H1 (cell line): ENCODE measurements at regions not wholly inside any gene's neighbourhood (a gene's known extent, or its start where the extent isn't known, plus 50 kb on each side); places are given as distances from the start of the nearest gene placed in this dataset.

Experiments used
- CTCF ChIA-PET: fragments of 300-600 bp; sonication (Branson Sonifier 250); formaldehyde crosslinking; loops from one replicate; lab custom pipeline; 2021; ENCODE audit not compliant: partially characterized antibody; lab: Charles Lee
- POLR2A ChIA-PET: fragments of 300-600 bp; sonication (Branson Sonifier 250); formaldehyde crosslinking; loops from one replicate; lab custom pipeline; 2021; ENCODE audit warnings: inconsistent platforms; ENCODE audit not compliant: partially characterized antibody; lab: Charles Lee
- DNase-seq, 2 experiments: peaks; one replicate each; pipeline versions ENCODE4 v3.0.0 to v3.0.0-alpha.2; 2010 to 2022; ENCODE audit warnings: low spot score in 2 of 2, low read depth in 1 of 2, mixed read lengths in 1 of 2
- FAIRE-seq: peaks from 2 replicates; lab custom pipeline; 2011; peaks lifted over from hg19 to GRCh38; lab: Jason Lieb, UNC
- H2AFZ ChIP-seq: 2 replicates; pipeline ENCODE4 v1.8.1; 2012; ENCODE audit warnings: low read length, inconsistent platforms
- H2AK5ac ChIP-seq: 2 replicates; pipeline ENCODE4 v1.6.1; 2013; ENCODE audit warnings: low read depth, low read length
- H2BK120ac ChIP-seq: replicated peaks from 2 replicates; pipeline ENCODE3; 2013; ENCODE audit warnings: low read depth, low read length, inconsistent platforms
- H2BK12ac ChIP-seq: 2 replicates; pipeline ENCODE4 v1.6.1; 2013; ENCODE audit warnings: low read depth, low read length
- H2BK15ac ChIP-seq: 2 replicates; pipeline ENCODE4 v1.6.1; 2013; ENCODE audit warnings: low read length
- H2BK20ac ChIP-seq: 2 replicates; pipeline ENCODE4 v1.6.1; 2013; ENCODE audit warnings: low read length
- H2BK5ac ChIP-seq: 2 replicates; pipeline ENCODE4 v1.6.1; 2013; ENCODE audit warnings: low read depth, low read length
- H3K14ac ChIP-seq: 2 replicates; pipeline ENCODE4 v1.6.1; 2013; ENCODE audit warnings: inconsistent platforms; ENCODE audit not compliant: insufficient read length
- H3K18ac ChIP-seq: 2 replicates; pipeline ENCODE4 v1.6.1; 2013; ENCODE audit warnings: low read length; ENCODE audit errors: extremely low read depth
- H3K23ac ChIP-seq: 2 replicates; pipeline ENCODE4 v1.6.1; 2013; ENCODE audit warnings: inconsistent platforms; ENCODE audit not compliant: insufficient read length
- H3K23me2 ChIP-seq: 2 replicates; pipeline ENCODE4 v1.6.1; 2013; ENCODE audit warnings: low read depth, low read length
- H3K27ac ChIP-seq: 2 replicates; pipeline ENCODE4 v1.6.1; 2011; ENCODE audit warnings: low read depth, low read length, inconsistent platforms
- H3K27me3 ChIP-seq, 4 experiments: replicated peaks in 1 of 4; 1 replicate in 1 of 4; 2 replicates in 3 of 4; pipeline versions ENCODE4 v1.6.1 to v1.8.1; 2011 to 2013; ENCODE audit warnings: low read length in 3 of 4, mild to moderate bottlenecking in 3 of 4, inconsistent platforms in 2 of 4, mixed read lengths in 2 of 4, moderate library complexity in 1 of 4; ENCODE audit not compliant: control insufficient read depth in 3 of 4, insufficient read depth in 3 of 4; ENCODE audit errors: extremely low read depth in 1 of 4
- H3K36me3 ChIP-seq, 4 experiments: 2 replicates each; pipeline versions ENCODE4 v1.6.1 to v1.8.1; 2011 to 2013; ENCODE audit warnings: mild to moderate bottlenecking in 4 of 4, low read length in 3 of 4, moderate library complexity in 2 of 4, control low read depth in 1 of 4, inconsistent platforms in 1 of 4; ENCODE audit not compliant: insufficient read depth in 4 of 4, control insufficient read depth in 2 of 4
- H3K4ac ChIP-seq: replicated peaks from 2 replicates; pipeline ENCODE3; 2013; ENCODE audit warnings: low read length, low read depth, mixed read lengths, inconsistent platforms; ENCODE audit not compliant: insufficient read length
- H3K4me1 ChIP-seq, 4 experiments: replicated peaks in 1 of 4; 1 replicate in 1 of 4; 2 replicates in 3 of 4; pipeline versions ENCODE4 v1.6.1 to v1.8.1; 2011 to 2013; ENCODE audit warnings: low read length in 3 of 4, inconsistent platforms in 2 of 4, mixed read lengths in 1 of 4; ENCODE audit not compliant: insufficient read depth in 4 of 4, control insufficient read depth in 3 of 4
- H3K4me2 ChIP-seq, 2 experiments: 2 replicates each; pipeline versions ENCODE4 v1.6.1 to v1.8.1; 2011 to 2013; ENCODE audit warnings: low read depth in 2 of 2, low read length in 2 of 2, control low read depth in 1 of 2, inconsistent platforms in 1 of 2, mild to moderate bottlenecking in 1 of 2; ENCODE audit not compliant: insufficient read depth in 1 of 2
- H3K4me3 ChIP-seq, 4 experiments: fragments of 200-600, 300-600 bp in 1 of 4; sonication (generic), shearing (Covaris generic), sonication (Bioruptor Twin) in 1 of 4; 2 replicates each; pipeline versions ENCODE4 v1.5.1 to v1.8.1; 2011 to 2016; ENCODE audit warnings: low read length in 4 of 4, low read depth in 3 of 4, control low read depth in 2 of 4, inconsistent platforms in 2 of 4, mild to moderate bottlenecking in 2 of 4, mixed read lengths in 1 of 4, moderate library complexity in 1 of 4; ENCODE audit not compliant: insufficient read depth in 2 of 4; ENCODE audit errors: extremely low read depth in 1 of 4
- H3K56ac ChIP-seq: replicated peaks from 2 replicates; pipeline ENCODE3; 2013; ENCODE audit warnings: low read depth, mild to moderate bottlenecking, mixed read lengths, low read length, inconsistent platforms; ENCODE audit not compliant: insufficient read length
- H3K79me1 ChIP-seq: 2 replicates; pipeline ENCODE4 v1.6.1; 2013; ENCODE audit warnings: low read depth, low read length, control low read depth
- H3K79me2 ChIP-seq, 2 experiments: 2 replicates each; pipeline versions ENCODE4 v1.6.1 to v1.8.1; 2012 to 2013; ENCODE audit warnings: low read length in 2 of 2, mild to moderate bottlenecking in 2 of 2, inconsistent platforms in 1 of 2; ENCODE audit not compliant: insufficient read depth in 2 of 2, control insufficient read depth in 1 of 2
- H3K9ac ChIP-seq, 4 experiments: replicated peaks in 1 of 4; 1 replicate in 1 of 4; 2 replicates in 3 of 4; pipeline versions ENCODE4 v1.6.1 to v1.8.1; 2011 to 2013; ENCODE audit warnings: low read depth in 3 of 4, low read length in 3 of 4, control low read depth in 2 of 4, mild to moderate bottlenecking in 2 of 4, moderate library complexity in 2 of 4, inconsistent platforms in 1 of 4; ENCODE audit errors: extremely low read depth in 1 of 4
- H3K9me3 ChIP-seq, 2 experiments: 2 replicates each; pipeline versions ENCODE4 v1.6.1 to v1.8.1; 2012 to 2013; ENCODE audit warnings: mild to moderate bottlenecking in 2 of 2, moderate library complexity in 2 of 2, control low read depth in 1 of 2, inconsistent platforms in 1 of 2, low read depth in 1 of 2, low read length in 1 of 2, mixed read lengths in 1 of 2; ENCODE audit not compliant: insufficient read depth in 2 of 2
- H4K20me1 ChIP-seq, 2 experiments: replicated peaks in 1 of 2; 2 replicates each; pipeline versions ENCODE3 to v1.8.1; 2011 to 2013; ENCODE audit warnings: inconsistent platforms in 2 of 2, low read length in 2 of 2, mild to moderate bottlenecking in 1 of 2; ENCODE audit not compliant: insufficient read depth in 2 of 2, control insufficient read depth in 1 of 2
- H4K5ac ChIP-seq: 2 replicates; pipeline ENCODE4 v1.6.1; 2013; ENCODE audit warnings: low read length, low read depth, mixed read lengths, inconsistent platforms; ENCODE audit not compliant: insufficient read length
- H4K8ac ChIP-seq: 2 replicates; pipeline ENCODE4 v1.8.0; 2013; ENCODE audit warnings: mild to moderate bottlenecking, moderate library complexity, low read length, inconsistent platforms; ENCODE audit not compliant: insufficient read depth; ENCODE audit errors: extremely low read depth
- H4K91ac ChIP-seq: replicated peaks from 2 replicates; pipeline ENCODE3; 2013; ENCODE audit warnings: low read length, mixed read lengths, inconsistent platforms; ENCODE audit not compliant: insufficient read length
- CREB1 ChIP-seq: IDR thresholded peaks from 2 replicates; pipeline ENCODE4 v1.6.1; 2012; ENCODE audit warnings: inconsistent platforms
- EP300 ChIP-seq, 2 experiments: IDR thresholded peaks; 1 replicate in 1 of 2; 2 replicates in 1 of 2; pipeline ENCODE4 v1.6.1; 2011 to 2012; ENCODE audit warnings: low read depth in 2 of 2, low read length in 2 of 2, mild to moderate bottlenecking in 2 of 2, borderline replicate concordance in 1 of 2, inconsistent platforms in 1 of 2, moderate library complexity in 1 of 2
- GABPA ChIP-seq: IDR thresholded peaks from 2 replicates; pipeline ENCODE4 v1.6.1; 2011; ENCODE audit warnings: mild to moderate bottlenecking, low read length, moderate library complexity, borderline replicate concordance; ENCODE audit not compliant: insufficient read depth
- JUN ChIP-seq: IDR thresholded peaks from 2 replicates; pipeline ENCODE4 v1.6.1; 2011; ENCODE audit warnings: low read depth, mild to moderate bottlenecking, improper control_type of control experiment, low read length
- JUND ChIP-seq: IDR thresholded peaks from 2 replicates; pipeline ENCODE4 v1.6.1; 2011; ENCODE audit warnings: mild to moderate bottlenecking, improper control_type of control experiment, low read length
- KDM1A ChIP-seq: fragments of 200-600, 300-600 bp; sonication (generic); IDR thresholded peaks from 2 replicates; pipeline ENCODE4 v1.7.1; 2016; ENCODE audit warnings: mild to moderate bottlenecking, low read length, borderline replicate concordance
- KDM4A ChIP-seq: IDR thresholded peaks from one replicate; pipeline ENCODE4 v1.7.1; 2012; ENCODE audit warnings: low read depth, mild to moderate bottlenecking, moderate library complexity, low read length, inconsistent platforms; ENCODE audit not compliant: severe bottlenecking
- NANOG ChIP-seq: IDR thresholded peaks from 2 replicates; pipeline ENCODE4 v1.6.1; 2011; ENCODE audit warnings: low read length, low read depth, mild to moderate bottlenecking, inconsistent platforms; ENCODE audit not compliant: insufficient read depth, poor library complexity, severe bottlenecking
- NRF1 ChIP-seq: IDR thresholded peaks from 2 replicates; pipeline ENCODE4 v1.6.1; 2011; ENCODE audit warnings: mild to moderate bottlenecking, low read depth, low read length, improper control_type of control experiment
- PHF8 ChIP-seq: fragments of 200-600 bp; sonication (generic); conservative IDR thresholded peaks from 2 replicates; pipeline ENCODE4 v1.7.1; 2012; ENCODE audit warnings: low read depth, mild to moderate bottlenecking, inconsistent platforms, low read length, moderate library complexity
- SRF ChIP-seq: IDR thresholded peaks from 2 replicates; pipeline ENCODE4 v1.6.1; 2011; ENCODE audit warnings: mild to moderate bottlenecking, low read depth, low read length, moderate library complexity
- TAF1 ChIP-seq: IDR thresholded peaks from 2 replicates; pipeline ENCODE4 v1.6.1; 2011; ENCODE audit warnings: mild to moderate bottlenecking, low read depth, low read length
- TCF12 ChIP-seq: IDR thresholded peaks from 2 replicates; pipeline ENCODE4 v1.6.1; 2011; ENCODE audit warnings: low read depth, mild to moderate bottlenecking, low read length
- ZNF274 ChIP-seq: IDR thresholded peaks from 2 replicates; pipeline ENCODE4 v1.7.0; 2012; ENCODE audit warnings: low read length, borderline replicate concordance; ENCODE audit errors: extremely low read depth
- WGBS, 2 experiments: shearing (Covaris generic) in 1 of 2; methylation state at CpG; one replicate each; pipeline versions ENCODE4 v1.1.6 to v1.1.7; 2013 to 2015; ENCODE audit warnings: low lambda C conversion rate in 2 of 2, mixed read lengths in 2 of 2, inconsistent platforms in 1 of 2, low coverage in 1 of 2, missing lambda C conversion rate in 1 of 2; ENCODE audit not compliant: insufficient replicate concordance in 2 of 2, insufficient coverage in 1 of 2, insufficient read length in 1 of 2; ENCODE audit errors: extremely low coverage in 1 of 2, missing lambda C conversion rate in 1 of 2; 5-methylcytosine and 5-hydroxymethylcytosine counted together
- TF ChIP-seq, protein P1 (sequence below): IDR thresholded peaks from 2 replicates; pipeline ENCODE4 v1.6.1; 2011; ENCODE audit warnings: low read depth, mild to moderate bottlenecking, low read length; ENCODE audit not compliant: insufficient read depth

- no peaks in the 10 kb centered on the region for H3K79me1 ChIP-seq
- H3K56ac ChIP-seq, result no peak overlapping the region
- H2BK20ac ChIP-seq, result no peak overlapping the region
- no peak overlapping the region for H4K5ac ChIP-seq
- H2BK12ac ChIP-seq, result no peak overlapping the region
- DNase-seq, result no peak
- H3K4me3 ChIP-seq, result no peak overlapping the region
- no peak overlapping the region for H4K8ac ChIP-seq
- no peak overlapping the region for H3K27ac ChIP-seq
- no peaks in the 10 kb centered on the region for H3K27me3 ChIP-seq
- FAIRE-seq, result no peak
- H2BK15ac ChIP-seq, result no peak overlapping the region
- no peak overlapping the region for H2BK5ac ChIP-seq
- WGBS, 2 experiments, result 87% methylated on average over 10 of the region's 10 CpGs; no CpG with 5 or more reads in 1 of the 2 experiments
- no peak overlapping the region for H4K91ac ChIP-seq
- H2AK5ac ChIP-seq, result no peak overlapping the region
- no peaks in the 10 kb centered on the region for H3K79me2 ChIP-seq
- H3K23me2 ChIP-seq, result no peaks in the 10 kb centered on the region
- H3K4ac ChIP-seq, result no peak overlapping the region
- H3K9ac ChIP-seq, result no peak overlapping the region
- ChIA-PET CTCF (interaction anchor here (0.6 to 1.1 kb wide), 2 partner anchors 98 to 117 kb away, joined by 3 read pairs; no protein-coding TSS in a partner anchor), POLR2A (no interaction called here)
- H3K18ac ChIP-seq, result no peak overlapping the region
- no peak overlapping the region for H3K14ac ChIP-seq
- no peaks in the 10 kb centered on the region for H3K9me3 ChIP-seq
- H3K4me2 ChIP-seq, result no peak overlapping the region
- no peak overlapping the region for H2BK120ac ChIP-seq
- H3K4me1 ChIP-seq, result no peaks in the 10 kb centered on the region
- no peak overlapping the region for H2AFZ ChIP-seq
- H3K23ac ChIP-seq, result no peak overlapping the region
- no peaks in the 10 kb centered on the region for H3K36me3 ChIP-seq
- H4K20me1 ChIP-seq, result no peaks in the 10 kb centered on the region
- no peak for TF ChIP-seq NANOG
- no peak for TF ChIP-seq GABPA
- no peak for TF ChIP-seq KDM4A
- TF ChIP-seq PHF8, result no peak
- TF ChIP-seq ZNF274, result no peak
- TF ChIP-seq JUN, result no peak
- no peak for TF ChIP-seq EP300 (IDR thresholded peaks at IDR 0.05; ENCODE audit: borderline replicate concordance in 1 of 2, low read depth in 2 of 2, low read length in 2 of 2)
- no peak for TF ChIP-seq TAF1
- no peak for TF ChIP-seq CREB1
- no peak for TF ChIP-seq TCF12
- no peak for TF ChIP-seq JUND
- no peak for TF ChIP-seq SRF
- TF ChIP-seq, protein P1, sequence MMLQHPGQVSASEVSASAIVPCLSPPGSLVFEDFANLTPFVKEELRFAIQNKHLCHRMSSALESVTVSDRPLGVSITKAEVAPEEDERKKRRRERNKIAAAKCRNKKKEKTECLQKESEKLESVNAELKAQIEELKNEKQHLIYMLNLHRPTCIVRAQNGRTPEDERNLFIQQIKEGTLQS, result no peak
- no peak for TF ChIP-seq NRF1
- TF ChIP-seq KDM1A, result no peak
Observed at GRCh38 chr18:78757014-78757413, 222.6 kb upstream of the SALL3 start.
